AG04450 (cell line): ENCODE measurements at regions not wholly inside any gene's neighbourhood (a gene's known extent, or its start where the extent isn't known, plus 50 kb on each side); places are given as distances from the start of the nearest gene placed in this dataset.

Experiments
- CTCF ChIA-PET: fragments of 300-600, 350-600 bp; formaldehyde crosslinking; extraction: SDS; loops from one replicate; lab custom pipeline; 2022; ENCODE audit warnings: antibody characterized with exemption, inconsistent platforms; lab: Charles Lee
- POLR2A ChIA-PET: fragments of 350-600 bp; formaldehyde crosslinking; extraction: SDS; loops from one replicate; lab custom pipeline; 2021; ENCODE audit warnings: antibody characterized with exemption, inconsistent platforms; lab: Yijun Ruan, JAX
- DNase-seq: peaks from one replicate; pipeline ENCODE4 v3.0.0-alpha.2; 2011; ENCODE audit warnings: low read depth, low spot score
- H3K27ac ChIP-seq: one replicate; pipeline ENCODE4 v1.5.1; 2012; ENCODE audit warnings: low read depth, low read length, control low read depth
- H3K27me3 ChIP-seq: one replicate; pipeline ENCODE4 v1.6.0; 2012; ENCODE audit warnings: low read length; ENCODE audit not compliant: control insufficient read depth, insufficient read depth
- H3K4me3 ChIP-seq: 2 replicates; pipeline ENCODE4 v1.5.1; 2011; ENCODE audit warnings: mild to moderate bottlenecking, low read depth, low read length, control low read depth
- H3K9me3 ChIP-seq: 2 replicates; pipeline ENCODE4 v1.5.1; 2012; ENCODE audit warnings: low read length; ENCODE audit not compliant: control insufficient read depth, insufficient read depth
- CTCF ChIP-seq: IDR thresholded peaks from 2 replicates; pipeline ENCODE4 v1.5.1; 2011; ENCODE audit warnings: low read depth, low read length, control low read depth, inconsistent platforms

GRCh38 chr4:58679051-58679450, 1568.9 kb upstream of the IGFBP7 start:
- Histone ChIP-seq H3K27me3 (no peaks in the 10 kb centered on the region), H3K4me3 (no peak overlapping the region), H3K9me3 (no peaks in the 10 kb centered on the region; the same call in 1 of the 2 replicates), H3K27ac (no peak overlapping the region)
- no peak for DNase-seq
- CTCF ChIA-PET, result no interaction called here
- no peak for TF ChIP-seq CTCF
- POLR2A ChIA-PET, result no interaction called here

GRCh38 chr4:58669783-58670182, 1559.6 kb upstream of the IGFBP7 start:
- no peaks in the 10 kb centered on the region for H3K27me3 ChIP-seq
- ChIA-PET CTCF (no interaction called here), POLR2A (no interaction called here)
- no peak for TF ChIP-seq CTCF
- no peak overlapping the region for H3K4me3 ChIP-seq
- no peak for DNase-seq
- peaks cover 5% of the 10 kb centered on the region; the same call in 1 of the 2 replicates for H3K9me3 ChIP-seq
- no peak overlapping the region for H3K27ac ChIP-seq

- H3K27ac ChIP-seq, result no peak overlapping the region
- TF ChIP-seq CTCF, result no peak
- H3K27me3 ChIP-seq, result no peaks in the 10 kb centered on the region
- POLR2A ChIA-PET, result no interaction called here
- no peak overlapping the region for H3K4me3 ChIP-seq
- CTCF ChIA-PET, result no interaction called here
- H3K9me3 ChIP-seq, result peaks cover 5% of the 10 kb centered on the region; the same call in 1 of the 2 replicates
- DNase-seq, result no peak
Measured at GRCh38 chr4:58665649-58666048, 1555.5 kb upstream of the IGFBP7 start.

- H3K9me3 ChIP-seq, result peaks cover 3% of the 10 kb centered on the region; the same call in 1 of the 2 replicates
- no peak for TF ChIP-seq CTCF
- H3K27ac ChIP-seq, result no peak overlapping the region
- POLR2A ChIA-PET, result no interaction called here
- CTCF ChIA-PET, result no interaction called here
- no peak for DNase-seq
- H3K4me3 ChIP-seq, result no peak overlapping the region
- no peaks in the 10 kb centered on the region for H3K27me3 ChIP-seq
Measured at GRCh38 chr4:58658701-58659100, 1548.5 kb upstream of the IGFBP7 start.

GRCh38 chr4:58653251-58653650, 1543.1 kb upstream of the IGFBP7 start:
- POLR2A ChIA-PET, result no interaction called here
- DNase-seq, result no peak
- no peak for TF ChIP-seq CTCF
- Histone ChIP-seq H3K9me3 (peaks cover 3% of the 10 kb centered on the region; the same call in 1 of the 2 replicates), H3K27ac (no peak overlapping the region), H3K27me3 (no peaks in the 10 kb centered on the region), H3K4me3 (no peak overlapping the region)
- CTCF ChIA-PET, result no interaction called here
